ENCODE measurements at regions not wholly inside any gene's neighbourhood (a gene's known extent, or its start where the extent isn't known, plus 50 kb on each side); places are given as distances from the start of the nearest gene placed in this dataset.
A peak's percentile ranks its signal among the peaks of the same experiment; 100 is the strongest.

- Histone ChIP-seq H3K36me3 (no peaks in the 10 kb centered on the region), H3K27ac (peak overlapping the region in 3 of 4 donors; percentile 23 to 77 (median 59)), H3K4me1 (peaks cover 0 to 10% (median 0%) of the 10 kb centered on the region in 3 donors), H3K9me3 (no peaks in the 10 kb centered on the region), H3K27me3 (no peaks in the 10 kb centered on the region), H3K4me3 (no peak overlapping the region)
- DNase-seq: no peak
- 93 to 100% methylated on average over 2 of the region's 2 CpGs for WGBS, 2 donors
- TF ChIP-seq POLR2A (IDR thresholded peaks at IDR 0.05) (no peak), CTCF (IDR thresholded peaks at IDR 0.05) (no peak)
- intact Hi-C loops (cut with DNase I): no loop called here
These were observed 58.6 kb upstream of the MEF2C start for GRCh38 chr5:88941581-88941980.

GRCh38 chr5:88940713-88941112 is 57.7 kb upstream of the MEF2C start:
- H3K36me3 ChIP-seq: no peaks in the 10 kb centered on the region
- no peak overlapping the region for H3K27ac ChIP-seq
- no peak overlapping the region for H3K4me3 ChIP-seq
- H3K9me3 ChIP-seq: no peaks in the 10 kb centered on the region
- WGBS, 2 donors: 78 to 86% methylated on average over 1 of the region's 1 CpG
- intact Hi-C loops (cut with DNase I): no loop called here
- no peak for DNase-seq
- TF ChIP-seq CTCF (IDR thresholded peaks at IDR 0.05): no peak
- no peak for TF ChIP-seq POLR2A (IDR thresholded peaks at IDR 0.05)
- H3K4me1 ChIP-seq: peaks cover 0 to 10% (median 0%) of the 10 kb centered on the region in 3 donors
- H3K27me3 ChIP-seq: no peaks in the 10 kb centered on the region

- DNase-seq: no peak
- TF ChIP-seq POLR2A (IDR thresholded peaks at IDR 0.05) (no peak), CTCF (IDR thresholded peaks at IDR 0.05) (no peak)
- no peaks in the 10 kb centered on the region for H3K9me3 ChIP-seq
- intact Hi-C loops (cut with DNase I): no loop called here
- no peak overlapping the region for H3K4me3 ChIP-seq
- no peaks in the 10 kb centered on the region for H3K27me3 ChIP-seq
- H3K4me1 ChIP-seq: peaks cover 0 to 10% (median 0%) of the 10 kb centered on the region in 3 donors
- H3K27ac ChIP-seq: peak overlapping the region in 1 of 4 donors; percentile 19
- WGBS, 2 donors: 71 to 91% methylated on average over 2 of the region's 2 CpGs
- no peaks in the 10 kb centered on the region for H3K36me3 ChIP-seq
These were observed 56.3 kb upstream of the MEF2C start for GRCh38 chr5:88939300-88939699.

GRCh38 chr5:88938488-88938887 is 55.5 kb upstream of the MEF2C start:
- no peak for DNase-seq
- Histone ChIP-seq H3K27ac (peak overlapping the region in 2 of 4 donors; percentile 7 to 19), H3K4me3 (no peak overlapping the region), H3K27me3 (no peaks in the 10 kb centered on the region), H3K36me3 (no peaks in the 10 kb centered on the region), H3K4me1 (peaks cover 0 to 10% (median 0%) of the 10 kb centered on the region in 3 donors), H3K9me3 (no peaks in the 10 kb centered on the region)
- TF ChIP-seq POLR2A (IDR thresholded peaks at IDR 0.05) (no peak), CTCF (IDR thresholded peaks at IDR 0.05) (no peak)
- 34 to 62% methylated on average over 3 of the region's 3 CpGs for WGBS, 2 donors
- intact Hi-C loops (cut with DNase I): no loop called here

GRCh38 chr5:88937406-88937805 is 54.4 kb upstream of the MEF2C start:
- DNase-seq: no peak
- Histone ChIP-seq H3K36me3 (no peaks in the 10 kb centered on the region), H3K27me3 (no peaks in the 10 kb centered on the region), H3K27ac (no peak overlapping the region), H3K4me1 (peaks cover 0 to 10% (median 0%) of the 10 kb centered on the region in 3 donors), H3K4me3 (no peak overlapping the region), H3K9me3 (no peaks in the 10 kb centered on the region)
- TF ChIP-seq POLR2A (IDR thresholded peaks at IDR 0.05) (no peak), CTCF (IDR thresholded peaks at IDR 0.05) (no peak)
- WGBS, 2 donors: 76 to 88% methylated on average over 5 of the region's 5 CpGs
- intact Hi-C loops (cut with DNase I): no loop called here
